Chondrocyte (in vitro differentiated cells): ENCODE measurements at regions not wholly inside any gene's neighbourhood (a gene's known extent, or its start where the extent isn't known, plus 50 kb on each side); places are given as distances from the start of the nearest gene placed in this dataset.

Source experiments
- DNase-seq: peaks from one replicate; pipeline ENCODE4 v3.0.0; 2021; ENCODE audit warnings: mixed read lengths, low spot score
- H3K27ac Mint-ChIP-seq: one replicate; pipeline ENCODE4 v1.8.0; 2021; ENCODE audit warnings: mild to moderate bottlenecking, moderate library complexity, mixed read lengths; ENCODE audit not compliant: unreplicated experiment
- H3K27me3 Mint-ChIP-seq: 2 replicates; pipeline ENCODE4 v1.8.0; 2021; ENCODE audit warnings: low read depth, mixed read lengths
- H3K36me3 Mint-ChIP-seq: 2 replicates; pipeline ENCODE4 v1.8.0; 2021; ENCODE audit warnings: low read depth, mixed read lengths
- H3K4me1 Mint-ChIP-seq: 2 replicates; pipeline ENCODE4 v1.8.0; 2021; ENCODE audit warnings: low read depth, mild to moderate bottlenecking, mixed read lengths
- H3K4me3 Mint-ChIP-seq: one replicate; pipeline ENCODE4 v1.8.0; 2021; ENCODE audit warnings: mild to moderate bottlenecking, moderate library complexity, mixed read lengths; ENCODE audit not compliant: unreplicated experiment
- H3K9me3 Mint-ChIP-seq: 2 replicates; pipeline ENCODE4 v1.8.0; 2021; ENCODE audit warnings: low read depth, mixed read lengths
- TF ChIP-seq, protein P1 (sequence below): fragments of 200-600 bp; sonication (generic); IDR thresholded peaks from 2 replicates; pipeline ENCODE4 v1.5.0; 2021; ENCODE audit warnings: antibody characterized with exemption, mild to moderate bottlenecking, moderate library complexity

- Mint-ChIP-seq H3K27me3 (no peaks in the 10 kb centered on the region), H3K4me3 (no peak overlapping the region), H3K36me3 (no peaks in the 10 kb centered on the region), H3K4me1 (no peaks in the 10 kb centered on the region), H3K9me3 (peaks cover 3% of the 10 kb centered on the region), H3K27ac (no peak overlapping the region)
- TF ChIP-seq, protein P1, sequence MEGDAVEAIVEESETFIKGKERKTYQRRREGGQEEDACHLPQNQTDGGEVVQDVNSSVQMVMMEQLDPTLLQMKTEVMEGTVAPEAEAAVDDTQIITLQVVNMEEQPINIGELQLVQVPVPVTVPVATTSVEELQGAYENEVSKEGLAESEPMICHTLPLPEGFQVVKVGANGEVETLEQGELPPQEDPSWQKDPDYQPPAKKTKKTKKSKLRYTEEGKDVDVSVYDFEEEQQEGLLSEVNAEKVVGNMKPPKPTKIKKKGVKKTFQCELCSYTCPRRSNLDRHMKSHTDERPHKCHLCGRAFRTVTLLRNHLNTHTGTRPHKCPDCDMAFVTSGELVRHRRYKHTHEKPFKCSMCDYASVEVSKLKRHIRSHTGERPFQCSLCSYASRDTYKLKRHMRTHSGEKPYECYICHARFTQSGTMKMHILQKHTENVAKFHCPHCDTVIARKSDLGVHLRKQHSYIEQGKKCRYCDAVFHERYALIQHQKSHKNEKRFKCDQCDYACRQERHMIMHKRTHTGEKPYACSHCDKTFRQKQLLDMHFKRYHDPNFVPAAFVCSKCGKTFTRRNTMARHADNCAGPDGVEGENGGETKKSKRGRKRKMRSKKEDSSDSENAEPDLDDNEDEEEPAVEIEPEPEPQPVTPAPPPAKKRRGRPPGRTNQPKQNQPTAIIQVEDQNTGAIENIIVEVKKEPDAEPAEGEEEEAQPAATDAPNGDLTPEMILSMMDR: no peak
- DNase-seq: peak; percentile 49
Measured at GRCh38 chr1:5794279-5794678, 197.9 kb downstream of the NPHP4 start.

GRCh38 chr1:5793516-5793915 is 198.7 kb downstream of the NPHP4 start:
- Mint-ChIP-seq H3K36me3 (no peaks in the 10 kb centered on the region), H3K9me3 (peaks cover 5% of the 10 kb centered on the region), H3K4me3 (no peak overlapping the region), H3K4me1 (no peaks in the 10 kb centered on the region), H3K27ac (no peak overlapping the region), H3K27me3 (no peaks in the 10 kb centered on the region)
- peak; percentile 36 for DNase-seq
- TF ChIP-seq, protein P1: no peak

- peaks cover 4% of the 10 kb centered on the region for H3K27me3 Mint-ChIP-seq
- no peaks in the 10 kb centered on the region for H3K36me3 Mint-ChIP-seq
- no peak overlapping the region for H3K27ac Mint-ChIP-seq
- no peak overlapping the region for H3K4me3 Mint-ChIP-seq
- H3K4me1 Mint-ChIP-seq: no peaks in the 10 kb centered on the region
- TF ChIP-seq, protein P1: no peak
- H3K9me3 Mint-ChIP-seq: peaks cover 5% of the 10 kb centered on the region
- no peak for DNase-seq
Measured at GRCh38 chr1:5781079-5781478, 211.1 kb downstream of the NPHP4 start.

GRCh38 chr1:5780324-5780716 is 211.9 kb downstream of the NPHP4 start:
- Mint-ChIP-seq H3K27ac (no peak overlapping the region), H3K27me3 (peaks cover 4% of the 10 kb centered on the region), H3K9me3 (peaks cover 5% of the 10 kb centered on the region), H3K4me3 (no peak overlapping the region), H3K36me3 (no peaks in the 10 kb centered on the region), H3K4me1 (no peaks in the 10 kb centered on the region)
- TF ChIP-seq, protein P1: no peak
- no peak for DNase-seq

DNA sequence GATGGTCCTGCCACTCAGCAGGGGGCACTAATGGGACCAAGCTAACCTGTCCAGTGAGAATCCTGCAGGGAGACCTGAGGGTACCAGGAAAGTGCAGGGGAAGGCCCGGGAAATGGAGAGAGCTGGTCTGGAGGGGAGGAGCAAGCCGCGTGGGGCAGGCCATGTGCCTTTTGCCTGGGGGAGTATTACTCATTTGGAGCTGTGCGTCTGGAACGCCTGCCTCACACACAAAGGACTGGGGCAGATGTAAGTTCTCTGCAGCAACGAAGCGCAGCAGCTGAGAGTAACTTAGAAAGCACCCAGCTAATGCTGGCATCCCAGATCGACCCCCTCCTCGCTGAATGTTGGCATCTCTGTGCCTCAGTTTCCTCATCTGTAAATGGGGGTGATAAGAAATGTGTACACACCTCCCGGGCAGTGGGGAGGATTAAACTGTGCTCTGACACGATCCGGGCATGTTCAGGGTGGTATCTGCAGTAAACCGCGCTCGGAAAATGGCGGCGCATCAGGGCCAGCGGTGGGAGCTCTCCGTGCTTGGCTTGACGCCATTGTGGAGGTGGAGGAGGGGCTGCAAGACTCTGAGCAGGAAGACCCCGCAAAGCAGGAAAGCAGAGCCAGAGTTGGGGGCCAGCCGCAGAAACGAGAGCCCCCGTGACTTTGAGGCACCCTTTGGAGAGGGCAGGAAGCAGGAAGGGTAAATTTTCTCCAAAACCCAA is 212.5 kb downstream of the NPHP4 start:
- no peak overlapping the region for H3K27ac Mint-ChIP-seq
- H3K4me1 Mint-ChIP-seq: no peaks in the 10 kb centered on the region
- peak; percentile 68 for DNase-seq
- H3K9me3 Mint-ChIP-seq: peaks cover 5% of the 10 kb centered on the region
- no peaks in the 10 kb centered on the region for H3K36me3 Mint-ChIP-seq
- peaks cover 6% of the 10 kb centered on the region for H3K27me3 Mint-ChIP-seq
- TF ChIP-seq, protein P1: no peak
- no peak overlapping the region for H3K4me3 Mint-ChIP-seq
